MG63 (cell line): ENCODE measurements at regions not wholly inside any gene's neighbourhood (a gene's known extent, or its start where the extent isn't known, plus 50 kb on each side); places are given as distances from the start of the nearest gene placed in this dataset.
"Not testable (repeated sequence)": the region's sequence is repeated elsewhere in the genome, so short reads cannot be mapped to it uniquely, and the experiment has no call there.

Experiments
- DNase-seq: peaks from one replicate; pipeline ENCODE4 v3.0.0-alpha.2; 2020
- H3K27me3 ChIP-seq: fragments of 250-450 bp; sonication (Bioruptor Pico); 2 replicates; pipeline ENCODE4 v1.5.1; 2020; ENCODE audit warnings: mild to moderate bottlenecking, moderate library complexity
- H3K36me3 ChIP-seq: fragments of 250-450 bp; sonication (Bioruptor Pico); 2 replicates; pipeline ENCODE4 v1.5.1; 2020; ENCODE audit warnings: mild to moderate bottlenecking, moderate library complexity
- H3K4me3 ChIP-seq: fragments of 250-450 bp; sonication (Bioruptor Pico); 2 replicates; pipeline ENCODE4 v1.5.1; 2020; ENCODE audit warnings: mild to moderate bottlenecking, moderate library complexity
- H3K9me3 ChIP-seq: fragments of 250-450 bp; sonication (Bioruptor Pico); 2 replicates; pipeline ENCODE4 v1.5.1; 2020; ENCODE audit warnings: mild to moderate bottlenecking, moderate library complexity

DNA sequence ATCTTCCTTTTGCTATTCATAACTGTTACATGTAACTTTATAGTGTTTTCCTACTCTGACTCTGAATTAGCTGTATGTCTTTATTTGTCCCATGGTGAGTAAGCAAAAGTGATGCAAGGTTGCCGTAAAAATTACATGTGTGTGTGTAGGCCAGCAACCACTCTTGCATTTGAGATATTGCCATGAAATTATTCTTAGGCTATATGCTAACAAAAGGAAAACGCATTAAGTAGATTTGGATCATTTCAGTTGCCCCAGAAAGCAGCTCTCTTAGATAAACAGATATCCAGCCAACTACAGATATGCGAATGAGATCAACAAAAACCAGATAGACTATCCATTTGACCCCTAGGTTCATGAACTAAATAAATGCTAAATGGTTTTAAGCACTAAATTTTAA is 73.6 kb downstream of the CYLC2 start:
- Histone ChIP-seq H3K4me3 (no peak overlapping the region), H3K27me3 (no peaks in the 10 kb centered on the region), H3K9me3 (no peaks in the 10 kb centered on the region), H3K36me3 (no peaks in the 10 kb centered on the region)
- no peak for DNase-seq

GRCh38 chr9:103078581-103078980 is 83.4 kb downstream of the CYLC2 start:
- Histone ChIP-seq H3K4me3 (no peak overlapping the region), H3K36me3 (no peaks in the 10 kb centered on the region), H3K27me3 (no peaks in the 10 kb centered on the region), H3K9me3 (no peaks in the 10 kb centered on the region)
- no peak for DNase-seq

GRCh38 chr9:103082494-103082893 is 87.4 kb downstream of the CYLC2 start:
- Histone ChIP-seq H3K9me3 (no peaks in the 10 kb centered on the region), H3K27me3 (no peaks in the 10 kb centered on the region), H3K36me3 (no peaks in the 10 kb centered on the region), H3K4me3 (no peak overlapping the region)
- no peak for DNase-seq

- Histone ChIP-seq H3K27me3 (no peaks in the 10 kb centered on the region), H3K36me3 (no peaks in the 10 kb centered on the region), H3K9me3 (no peaks in the 10 kb centered on the region; the same call in 1 of the 2 replicates), H3K4me3 (no peak overlapping the region)
- DNase-seq: no peak
Observed at GRCh38 chr9:103089357-103089756, 94.2 kb downstream of the CYLC2 start.

DNA sequence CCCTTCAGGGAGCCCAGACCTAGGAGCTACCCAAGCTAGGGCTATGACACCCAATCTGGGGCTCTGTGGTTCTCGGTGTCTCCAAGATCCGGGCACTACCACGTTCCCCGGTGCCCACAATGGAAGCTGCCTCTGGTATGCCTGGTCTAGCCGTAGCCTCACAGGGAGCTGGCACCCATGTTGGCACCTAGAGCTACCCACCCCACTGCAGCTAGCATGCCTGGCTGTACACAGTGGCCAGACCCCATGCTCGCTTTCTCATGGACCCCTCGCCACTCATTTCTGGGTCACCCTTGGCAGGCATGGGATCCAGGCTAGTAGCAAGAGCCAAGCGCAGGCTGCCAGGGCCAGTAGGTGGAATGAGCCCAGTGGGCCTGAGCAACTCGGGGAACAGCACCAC is 109.0 kb downstream of the CYLC2 start:
- no peak overlapping the region for H3K4me3 ChIP-seq
- DNase-seq: no peak
- no peaks in the 10 kb centered on the region for H3K27me3 ChIP-seq
- H3K36me3 ChIP-seq: no peaks in the 10 kb centered on the region
- H3K9me3 ChIP-seq: no peaks in the 10 kb centered on the region; the same call in 1 of the 2 replicates

DNA sequence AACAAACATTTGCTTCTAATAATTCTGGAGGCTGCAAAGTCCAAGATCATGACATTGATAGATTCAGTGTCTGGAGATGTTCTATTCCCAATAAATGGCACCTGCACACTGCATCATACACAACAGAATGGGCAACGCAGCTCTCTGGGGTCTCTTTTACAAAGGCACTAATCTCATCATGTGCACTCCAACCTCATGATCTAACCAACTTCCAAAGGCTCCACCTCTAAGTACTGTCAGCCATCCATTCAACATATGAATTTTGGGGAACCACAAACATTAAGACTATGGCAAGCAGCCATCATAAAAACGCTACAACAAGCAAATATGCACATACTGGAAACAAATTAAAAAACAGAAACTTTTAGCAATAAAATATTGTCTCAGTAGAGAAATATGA is 121.1 kb downstream of the CYLC2 start:
- no peak for DNase-seq
- H3K4me3 ChIP-seq: no peak overlapping the region
- no peaks in the 10 kb centered on the region for H3K9me3 ChIP-seq
- H3K27me3 ChIP-seq: no peaks in the 10 kb centered on the region
- no peaks in the 10 kb centered on the region for H3K36me3 ChIP-seq

GRCh38 chr9:103126494-103126893 is 131.4 kb downstream of the CYLC2 start:
- no peaks in the 10 kb centered on the region for H3K27me3 ChIP-seq
- no peak overlapping the region for H3K4me3 ChIP-seq
- no peak for DNase-seq
- H3K9me3 ChIP-seq: peaks cover 17% of the 10 kb centered on the region
- no peaks in the 10 kb centered on the region for H3K36me3 ChIP-seq

GRCh38 chr9:103139891-103140290 is 144.8 kb downstream of the CYLC2 start:
- Histone ChIP-seq H3K4me3 (no peak overlapping the region), H3K36me3 (no peaks in the 10 kb centered on the region), H3K9me3 (no peaks in the 10 kb centered on the region), H3K27me3 (no peaks in the 10 kb centered on the region)
- DNase-seq: no peak

DNA sequence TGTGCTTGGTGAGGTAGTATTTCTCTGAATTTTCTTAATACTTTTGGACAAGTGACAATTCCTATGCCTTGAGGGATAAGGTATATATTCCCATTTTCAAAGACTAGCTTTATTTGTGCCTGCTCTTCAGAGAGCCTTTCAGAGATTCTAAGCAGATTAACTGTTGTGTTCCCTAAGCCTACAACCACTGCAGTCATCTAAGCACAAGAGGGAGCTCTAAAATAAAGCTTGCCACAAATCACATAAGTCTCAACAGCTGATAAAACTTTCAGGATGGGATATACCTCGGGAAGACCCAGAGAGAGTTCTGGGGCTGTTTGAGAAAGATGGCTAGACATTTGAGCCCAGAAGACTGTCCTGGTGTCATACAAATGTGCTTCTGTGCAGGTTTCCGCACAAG is 157.3 kb downstream of the CYLC2 start:
- Histone ChIP-seq H3K36me3 (no peaks in the 10 kb centered on the region), H3K27me3 (no peaks in the 10 kb centered on the region), H3K4me3 (no peak overlapping the region), H3K9me3 (no peaks in the 10 kb centered on the region; the same call in 1 of the 2 replicates)
- DNase-seq: no peak

DNA sequence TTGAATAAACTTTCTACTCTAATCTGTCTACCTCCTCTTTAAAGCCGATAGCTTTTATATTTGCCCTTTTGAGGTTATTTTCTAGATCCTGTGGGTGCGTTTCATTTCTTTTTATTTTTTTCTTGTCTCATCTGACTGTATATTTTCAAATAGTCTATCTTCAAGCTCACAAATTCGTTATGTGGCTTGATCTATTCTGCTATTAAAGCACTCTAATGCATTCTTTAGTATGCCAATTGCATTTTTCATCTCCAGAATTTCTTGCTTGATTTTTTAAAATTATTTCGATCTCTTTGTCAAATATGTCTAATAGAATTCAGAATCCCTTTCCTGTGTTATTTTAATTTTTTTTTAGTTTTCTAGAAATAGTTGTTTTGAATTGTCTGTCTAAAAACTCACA is 172.4 kb downstream of the CYLC2 start:
- no peak overlapping the region for H3K4me3 ChIP-seq
- no peaks in the 10 kb centered on the region for H3K9me3 ChIP-seq
- H3K36me3 ChIP-seq: no peaks in the 10 kb centered on the region
- H3K27me3 ChIP-seq: no peaks in the 10 kb centered on the region
- DNase-seq: no peak

- H3K4me3 ChIP-seq: no peak overlapping the region
- no peak for DNase-seq
- H3K27me3 ChIP-seq: no peaks in the 10 kb centered on the region
- no peaks in the 10 kb centered on the region for H3K36me3 ChIP-seq
- no peaks in the 10 kb centered on the region for H3K9me3 ChIP-seq
Observed at GRCh38 chr9:103168254-103168653, 173.1 kb downstream of the CYLC2 start.

DNA sequence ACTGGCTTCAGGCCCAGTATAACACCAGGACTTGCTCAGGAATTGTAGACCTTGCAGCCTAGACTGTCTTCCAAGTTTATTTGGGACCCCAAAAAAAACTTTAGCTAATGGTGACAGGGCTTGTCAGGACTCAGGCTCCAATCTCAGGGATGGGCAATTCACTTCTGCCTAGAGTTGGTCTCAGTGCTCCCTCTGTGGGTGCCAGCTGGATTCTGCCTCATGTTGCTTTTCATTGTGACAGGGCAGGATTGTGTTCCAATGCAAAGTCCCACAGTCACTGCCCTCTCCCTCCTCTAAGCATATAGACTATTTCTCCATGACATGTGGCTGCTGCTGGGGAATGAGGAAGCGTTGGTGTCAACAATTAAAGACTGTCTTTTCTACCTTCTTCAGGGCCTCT is 174.7 kb downstream of the CYLC2 start:
- DNase-seq: no peak
- H3K4me3 ChIP-seq: no peak overlapping the region
- H3K9me3 ChIP-seq: no peaks in the 10 kb centered on the region
- no peaks in the 10 kb centered on the region for H3K27me3 ChIP-seq
- H3K36me3 ChIP-seq: no peaks in the 10 kb centered on the region

- DNase-seq: peak; percentile 36
- H3K36me3 ChIP-seq: no peaks in the 10 kb centered on the region
- no peaks in the 10 kb centered on the region for H3K9me3 ChIP-seq
- H3K27me3 ChIP-seq: no peaks in the 10 kb centered on the region
- H3K4me3 ChIP-seq: no peak overlapping the region
Observed at GRCh38 chr9:103183701-103184171, 188.6 kb downstream of the CYLC2 start.

- Histone ChIP-seq H3K27me3 (no peaks in the 10 kb centered on the region), H3K4me3 (no peak overlapping the region), H3K36me3 (no peaks in the 10 kb centered on the region), H3K9me3 (no peaks in the 10 kb centered on the region)
- DNase-seq: no peak
Observed at GRCh38 chr9:103186959-103187358, 191.8 kb downstream of the CYLC2 start.

- Histone ChIP-seq H3K27me3 (no peaks in the 10 kb centered on the region), H3K36me3 (no peaks in the 10 kb centered on the region), H3K4me3 (no peak overlapping the region), H3K9me3 (no peaks in the 10 kb centered on the region)
- no peak for DNase-seq
Observed at GRCh38 chr9:103188781-103189350, 193.7 kb downstream of the CYLC2 start.

DNA sequence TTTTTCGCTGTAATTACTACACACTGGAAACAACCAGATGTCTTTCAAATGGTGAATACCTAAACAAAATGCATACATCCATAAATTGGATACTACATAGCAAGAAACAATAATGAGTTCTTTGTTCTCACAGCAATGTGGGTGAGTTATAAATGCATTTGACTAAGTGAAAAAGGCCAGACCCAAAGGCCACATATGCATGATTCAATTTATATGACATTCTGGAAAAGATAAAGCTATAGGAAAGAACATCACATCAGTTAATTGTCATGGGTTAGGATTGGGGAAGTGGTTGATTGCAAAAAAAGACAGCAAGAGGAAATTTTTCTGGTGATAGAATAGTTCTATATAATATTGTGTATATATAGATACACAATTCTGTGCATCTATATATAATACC is 198.9 kb downstream of the CYLC2 start:
- Histone ChIP-seq H3K27me3 (no peaks in the 10 kb centered on the region), H3K4me3 (no peak overlapping the region), H3K36me3 (no peaks in the 10 kb centered on the region), H3K9me3 (no peaks in the 10 kb centered on the region)
- DNase-seq: no peak

DNA sequence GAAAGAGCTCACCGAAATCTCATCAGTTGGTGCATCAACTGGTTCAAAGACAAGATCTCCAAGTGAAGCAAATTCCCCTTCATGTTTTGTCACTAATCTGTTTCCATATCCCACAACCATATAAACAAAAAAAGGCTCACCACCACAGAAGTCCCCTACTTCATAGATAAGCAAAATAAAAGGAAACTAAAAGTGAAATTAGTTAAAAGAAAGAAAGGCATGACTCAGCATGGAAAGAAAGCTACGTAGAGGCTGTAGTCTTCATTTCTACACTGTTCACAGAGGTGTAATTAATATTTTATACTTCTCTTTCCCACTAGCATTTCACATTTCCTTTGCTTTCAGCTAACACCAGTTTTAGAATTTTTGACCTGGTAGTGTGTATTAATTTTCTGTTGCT is 208.0 kb downstream of the CYLC2 start:
- H3K27me3 ChIP-seq: no peaks in the 10 kb centered on the region
- H3K4me3 ChIP-seq: no peak overlapping the region
- H3K9me3 ChIP-seq: no peaks in the 10 kb centered on the region
- DNase-seq: no peak
- no peaks in the 10 kb centered on the region for H3K36me3 ChIP-seq

- not testable (repeated sequence) for H3K4me3 ChIP-seq, H3K27me3 ChIP-seq, H3K36me3 ChIP-seq, H3K9me3 ChIP-seq, DNase-seq
Observed at GRCh38 chr9:103205881-103206585, 210.9 kb downstream of the CYLC2 start.
